ENCODE measurements at regions not wholly inside any gene's neighbourhood (a gene's known extent, or its start where the extent isn't known, plus 50 kb on each side); places are given as distances from the start of the nearest gene placed in this dataset.

DNA sequence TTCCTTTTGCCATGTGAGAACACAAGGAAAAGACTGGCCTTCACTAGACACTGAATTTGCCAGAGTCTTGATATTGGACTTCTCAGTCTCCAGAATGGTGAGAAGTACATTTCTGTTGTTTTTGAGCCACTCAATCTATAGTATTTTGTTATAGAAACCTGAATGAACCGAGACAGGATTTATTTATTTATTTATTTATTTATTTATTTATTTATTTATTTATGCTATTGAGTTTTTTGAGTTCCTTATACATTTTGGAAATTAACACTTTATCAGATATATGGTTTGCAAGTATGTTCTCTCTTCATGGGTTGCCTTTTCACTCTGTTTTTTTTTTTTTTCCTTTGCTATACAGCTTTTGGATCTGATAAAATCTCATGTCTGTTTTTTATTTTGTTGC is 319.0 kb upstream of the PCDH20 start:
- no peak for TF ChIP-seq ZNF274 (IDR thresholded peaks at IDR 0.05; ENCODE audit: low read depth, low read length)
- no peak for TF ChIP-seq SUZ12 (IDR thresholded peaks at IDR 0.05; ENCODE audit: extremely low read depth, insufficient read depth, insufficient read length)
- TF ChIP-seq YY1 (IDR thresholded peaks at IDR 0.05; ENCODE audit: insufficient read depth, insufficient read length), result no peak
